Mesothelial cell of epicardium (in vitro differentiated cells): ENCODE measurements at regions not wholly inside any gene's neighbourhood (a gene's known extent, or its start where the extent isn't known, plus 50 kb on each side); places are given as distances from the start of the nearest gene placed in this dataset.

Source experiments
- DNase-seq, 2 experiments: peaks; one replicate each; pipeline ENCODE4 v3.0.0; 2021; ENCODE audit warnings: low spot score in 2 of 2; ENCODE audit not compliant: unreplicated experiment in 2 of 2
- H3K27ac Mint-ChIP-seq: 2 replicates; pipeline ENCODE4 v1.8.0; 2021; ENCODE audit warnings: mixed read lengths
- H3K27me3 Mint-ChIP-seq: 2 replicates; pipeline ENCODE4 v1.8.0; 2021; ENCODE audit warnings: low read depth, mixed read lengths
- H3K36me3 Mint-ChIP-seq: 2 replicates; pipeline ENCODE4 v1.8.0; 2021; ENCODE audit warnings: mixed read lengths
- H3K4me1 Mint-ChIP-seq: 2 replicates; pipeline ENCODE4 v1.8.0; 2021; ENCODE audit warnings: mixed read lengths
- H3K4me3 Mint-ChIP-seq: 2 replicates; pipeline ENCODE4 v1.8.0; 2021; ENCODE audit warnings: mild to moderate bottlenecking, moderate library complexity, mixed read lengths
- H3K9me3 Mint-ChIP-seq: 2 replicates; pipeline ENCODE4 v1.8.0; 2021; ENCODE audit warnings: mixed read lengths
- TF ChIP-seq, protein P1 (sequence below): fragments of 200-600 bp; sonication (generic); IDR thresholded peaks from one replicate; pipeline ENCODE4 v1.5.0; 2021; ENCODE audit warnings: antibody characterized with exemption; ENCODE audit not compliant: unreplicated experiment

DNA sequence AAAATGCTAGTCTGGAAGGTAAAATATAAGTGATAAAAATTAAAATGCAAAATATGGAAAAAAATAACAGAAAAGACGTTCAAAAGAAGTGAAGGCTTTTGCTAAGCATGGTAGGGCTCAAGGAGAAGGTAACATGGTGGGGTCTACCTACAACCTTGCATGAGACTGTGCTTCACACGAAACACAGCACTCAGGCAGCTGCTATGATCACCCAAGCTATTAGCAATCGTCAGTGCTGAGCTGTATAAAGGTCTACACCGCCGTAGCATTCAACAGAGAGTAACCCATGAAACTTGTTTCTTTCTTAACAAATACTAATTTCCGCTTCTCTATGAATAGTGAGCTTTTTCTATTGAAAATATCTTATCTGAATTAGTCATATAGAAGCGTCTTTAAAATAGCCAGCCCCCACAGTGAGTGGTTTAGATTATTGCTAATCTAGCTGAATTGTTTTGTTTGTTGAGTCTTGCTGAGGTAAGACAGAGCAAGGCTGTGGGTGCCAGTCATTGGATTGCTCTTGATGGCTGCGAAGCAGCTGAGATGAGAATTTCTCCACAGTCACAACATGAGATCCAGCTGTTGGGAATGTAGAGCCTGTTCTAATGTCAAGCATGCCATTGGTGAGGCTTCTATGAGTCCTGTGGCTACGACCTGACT lies 230.0 kb downstream of the KLF13 start:
- no peak for DNase-seq
- no peaks in the 10 kb centered on the region for H3K9me3 Mint-ChIP-seq
- TF ChIP-seq, protein P1, sequence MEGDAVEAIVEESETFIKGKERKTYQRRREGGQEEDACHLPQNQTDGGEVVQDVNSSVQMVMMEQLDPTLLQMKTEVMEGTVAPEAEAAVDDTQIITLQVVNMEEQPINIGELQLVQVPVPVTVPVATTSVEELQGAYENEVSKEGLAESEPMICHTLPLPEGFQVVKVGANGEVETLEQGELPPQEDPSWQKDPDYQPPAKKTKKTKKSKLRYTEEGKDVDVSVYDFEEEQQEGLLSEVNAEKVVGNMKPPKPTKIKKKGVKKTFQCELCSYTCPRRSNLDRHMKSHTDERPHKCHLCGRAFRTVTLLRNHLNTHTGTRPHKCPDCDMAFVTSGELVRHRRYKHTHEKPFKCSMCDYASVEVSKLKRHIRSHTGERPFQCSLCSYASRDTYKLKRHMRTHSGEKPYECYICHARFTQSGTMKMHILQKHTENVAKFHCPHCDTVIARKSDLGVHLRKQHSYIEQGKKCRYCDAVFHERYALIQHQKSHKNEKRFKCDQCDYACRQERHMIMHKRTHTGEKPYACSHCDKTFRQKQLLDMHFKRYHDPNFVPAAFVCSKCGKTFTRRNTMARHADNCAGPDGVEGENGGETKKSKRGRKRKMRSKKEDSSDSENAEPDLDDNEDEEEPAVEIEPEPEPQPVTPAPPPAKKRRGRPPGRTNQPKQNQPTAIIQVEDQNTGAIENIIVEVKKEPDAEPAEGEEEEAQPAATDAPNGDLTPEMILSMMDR: no peak
- no peaks in the 10 kb centered on the region for H3K36me3 Mint-ChIP-seq
- no peaks in the 10 kb centered on the region for H3K4me1 Mint-ChIP-seq
- no peak overlapping the region for H3K27ac Mint-ChIP-seq
- no peak overlapping the region for H3K4me3 Mint-ChIP-seq
- peaks cover under 1% of the 10 kb centered on the region for H3K27me3 Mint-ChIP-seq

DNA sequence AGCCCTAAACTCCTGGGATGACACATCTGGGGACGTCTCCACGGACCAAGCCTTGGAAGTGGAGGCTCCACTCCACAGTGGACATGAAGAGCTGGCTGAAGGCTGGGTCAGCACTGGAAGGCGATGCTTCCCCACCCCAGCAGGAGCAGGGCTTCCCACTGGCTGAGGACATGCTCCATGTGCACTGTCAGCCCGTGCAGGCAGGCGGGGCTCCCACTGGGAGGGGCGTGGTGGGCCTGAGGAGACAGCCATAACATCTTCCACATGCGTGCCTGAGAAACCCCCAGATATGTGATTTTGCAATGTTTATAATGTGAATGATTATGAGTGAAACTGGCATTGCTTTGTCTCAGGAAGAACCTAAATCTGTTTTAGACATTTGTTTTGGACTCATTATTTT lies 231.3 kb downstream of the KLF13 start:
- Mint-ChIP-seq H3K36me3 (no peaks in the 10 kb centered on the region), H3K4me3 (no peak overlapping the region), H3K27me3 (no peaks in the 10 kb centered on the region), H3K4me1 (no peaks in the 10 kb centered on the region), H3K27ac (no peak overlapping the region), H3K9me3 (no peaks in the 10 kb centered on the region)
- TF ChIP-seq, protein P1: no peak
- no peak for DNase-seq

DNA sequence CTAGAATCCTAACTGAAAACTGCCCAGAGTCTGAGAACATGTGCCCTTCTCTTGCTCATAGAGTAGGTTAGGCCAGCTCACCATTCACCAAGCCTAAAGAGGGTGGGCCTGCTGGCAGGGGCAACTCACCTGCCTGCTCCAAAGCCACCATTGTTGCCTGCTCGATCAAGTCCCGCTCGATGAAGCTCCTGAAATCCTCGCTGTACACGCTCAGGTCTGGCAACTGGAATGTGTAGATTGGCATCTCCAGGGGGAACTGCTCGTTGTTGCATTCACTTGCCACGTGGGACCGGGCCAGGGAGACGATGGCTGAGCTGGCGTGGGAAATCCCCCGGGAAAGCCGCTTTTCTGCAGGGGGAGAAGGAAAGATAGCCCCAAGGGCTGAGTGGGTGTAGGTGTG lies 232.2 kb downstream of the KLF13 start:
- H3K4me3 Mint-ChIP-seq: no peak overlapping the region
- H3K27ac Mint-ChIP-seq: no peak overlapping the region
- H3K4me1 Mint-ChIP-seq: no peaks in the 10 kb centered on the region
- H3K9me3 Mint-ChIP-seq: no peaks in the 10 kb centered on the region
- no peaks in the 10 kb centered on the region for H3K36me3 Mint-ChIP-seq
- H3K27me3 Mint-ChIP-seq: no peaks in the 10 kb centered on the region
- DNase-seq: no peak
- TF ChIP-seq, protein P1: no peak

DNA sequence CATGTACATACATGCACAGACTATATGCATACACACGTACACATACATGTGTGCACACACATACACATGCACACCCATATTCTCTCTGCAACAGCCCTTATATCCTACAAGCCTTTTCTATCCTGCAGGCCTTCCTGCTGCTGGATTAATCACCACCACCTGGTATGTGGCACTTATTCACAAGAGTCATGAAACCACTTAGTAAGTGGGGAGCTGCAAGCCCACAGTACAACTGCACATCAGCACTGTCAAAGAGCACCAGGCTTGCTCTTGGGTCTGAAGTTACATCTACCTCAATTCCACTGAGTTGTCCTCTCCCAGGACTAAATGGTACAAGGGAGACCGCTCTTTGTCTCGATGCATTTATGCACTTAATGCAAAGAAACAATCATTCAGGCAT lies 233.2 kb downstream of the KLF13 start:
- Mint-ChIP-seq H3K4me3 (no peak overlapping the region), H3K4me1 (no peaks in the 10 kb centered on the region), H3K36me3 (no peaks in the 10 kb centered on the region), H3K9me3 (no peaks in the 10 kb centered on the region), H3K27ac (no peak overlapping the region), H3K27me3 (no peaks in the 10 kb centered on the region)
- TF ChIP-seq, protein P1: no peak
- no peak for DNase-seq

DNA sequence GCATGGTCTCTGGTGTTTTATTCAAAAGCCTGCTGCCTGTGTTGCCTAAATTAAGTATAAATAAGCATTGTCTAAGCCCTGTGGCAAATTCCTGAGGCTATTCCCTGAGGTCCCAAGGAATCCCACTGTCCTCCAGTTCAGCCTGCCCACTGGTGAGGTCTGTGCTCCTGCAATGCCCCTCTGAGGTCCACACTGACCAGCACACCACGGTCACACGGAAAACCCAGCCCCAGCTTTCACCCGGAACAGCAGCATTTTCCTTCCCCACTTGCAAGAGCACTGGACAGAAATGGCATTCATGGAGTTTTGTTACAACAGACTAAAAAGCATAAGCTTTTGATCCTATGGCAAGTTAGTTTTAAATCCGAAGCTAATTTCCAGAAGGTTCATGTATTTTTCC lies 234.0 kb downstream of the KLF13 start:
- Mint-ChIP-seq H3K9me3 (no peaks in the 10 kb centered on the region), H3K36me3 (no peaks in the 10 kb centered on the region), H3K27ac (no peak overlapping the region), H3K4me1 (no peaks in the 10 kb centered on the region), H3K27me3 (no peaks in the 10 kb centered on the region), H3K4me3 (no peak overlapping the region)
- TF ChIP-seq, protein P1: no peak
- no peak for DNase-seq

DNA sequence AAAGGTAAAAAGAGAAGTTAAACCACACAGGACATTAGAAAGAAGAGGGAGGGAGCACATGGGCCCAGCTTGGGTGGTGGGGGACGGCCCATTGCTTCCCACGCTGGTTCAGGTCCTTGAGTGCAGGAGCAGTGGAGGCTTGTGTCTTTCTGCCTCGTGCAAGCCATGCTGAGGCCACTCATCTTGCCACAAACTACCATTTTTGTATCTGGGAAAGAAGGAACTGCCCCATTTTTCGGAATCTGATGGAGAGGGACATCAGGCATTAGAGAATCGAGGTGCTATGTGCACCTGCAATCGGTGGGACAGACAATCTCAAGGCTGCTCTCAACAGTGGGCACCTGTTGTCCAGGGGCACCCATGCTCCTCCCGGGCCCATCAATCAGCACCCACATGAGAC lies 234.5 kb downstream of the KLF13 start:
- no peak overlapping the region for H3K27ac Mint-ChIP-seq
- DNase-seq: no peak
- H3K9me3 Mint-ChIP-seq: peaks cover under 1% of the 10 kb centered on the region
- no peak overlapping the region for H3K4me3 Mint-ChIP-seq
- TF ChIP-seq, protein P1: no peak
- H3K36me3 Mint-ChIP-seq: no peaks in the 10 kb centered on the region
- H3K4me1 Mint-ChIP-seq: no peaks in the 10 kb centered on the region
- H3K27me3 Mint-ChIP-seq: no peaks in the 10 kb centered on the region
